Stimulated activated CD4-positive, alpha-beta T cell treated with anti-CD3 and anti-CD28 coated beads, Interleukin-15, amount 100 ng/mL, for 24 hours (primary cell): ENCODE measurements at regions not wholly inside any gene's neighbourhood (a gene's known extent, or its start where the extent isn't known, plus 50 kb on each side); places are given as distances from the start of the nearest gene placed in this dataset.

Source experiments
- DNase-seq: peaks from one replicate; pipeline ENCODE4 v3.0.0-alpha.2; 2020

DNA sequence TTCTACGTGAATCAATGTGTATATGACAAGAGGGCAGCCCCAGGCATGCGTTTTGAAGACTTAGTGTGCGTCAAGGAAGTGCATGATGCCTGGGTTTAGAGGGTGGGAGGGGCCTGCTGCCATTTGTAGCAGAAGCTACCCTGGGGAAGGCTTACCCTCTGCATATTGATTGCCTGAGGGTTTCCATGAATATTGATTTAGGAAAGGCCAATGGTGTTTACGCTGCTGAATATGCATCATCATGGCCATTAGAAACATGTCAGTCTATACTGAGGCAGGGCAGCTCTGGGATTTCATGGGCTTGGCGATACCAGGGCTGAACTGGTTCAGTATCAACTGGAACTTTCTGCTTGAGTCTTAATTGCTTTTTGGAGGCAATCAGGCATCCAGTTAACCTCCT, 259.3 kb downstream of the DCDC2C start:
- no peak for DNase-seq

GRCh38 chr2:3965211-3965610, 261.8 kb downstream of the DCDC2C start:
- DNase-seq = no peak

GRCh38 chr2:3965953-3966352, 262.6 kb downstream of the DCDC2C start:
- no peak for DNase-seq

DNA sequence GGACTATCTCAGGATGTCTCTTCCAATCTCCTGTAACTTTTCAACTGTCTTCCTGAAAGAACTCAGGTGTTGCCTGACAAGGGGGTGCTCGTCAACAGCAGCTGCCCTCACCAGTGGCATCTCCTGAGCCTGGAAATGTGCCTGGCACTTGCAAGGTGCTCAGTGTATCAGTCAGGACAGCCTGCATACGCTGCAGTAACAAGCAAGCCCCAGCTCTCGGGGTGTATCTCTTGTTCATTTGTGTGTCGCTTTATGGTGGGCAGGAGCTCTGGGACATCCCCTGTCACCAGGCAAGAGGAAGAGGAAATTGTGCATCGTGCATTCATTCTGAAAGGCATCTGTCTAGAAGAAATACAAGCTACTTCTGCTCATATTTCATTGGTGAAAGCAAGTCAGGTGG, 263.1 kb downstream of the DCDC2C start:
- no peak for DNase-seq

GRCh38 chr2:3968736-3969135, 265.4 kb downstream of the DCDC2C start:
- no peak for DNase-seq

GRCh38 chr2:3970791-3971651, 267.6 kb downstream of the DCDC2C start:
- DNase-seq = no peak

DNA sequence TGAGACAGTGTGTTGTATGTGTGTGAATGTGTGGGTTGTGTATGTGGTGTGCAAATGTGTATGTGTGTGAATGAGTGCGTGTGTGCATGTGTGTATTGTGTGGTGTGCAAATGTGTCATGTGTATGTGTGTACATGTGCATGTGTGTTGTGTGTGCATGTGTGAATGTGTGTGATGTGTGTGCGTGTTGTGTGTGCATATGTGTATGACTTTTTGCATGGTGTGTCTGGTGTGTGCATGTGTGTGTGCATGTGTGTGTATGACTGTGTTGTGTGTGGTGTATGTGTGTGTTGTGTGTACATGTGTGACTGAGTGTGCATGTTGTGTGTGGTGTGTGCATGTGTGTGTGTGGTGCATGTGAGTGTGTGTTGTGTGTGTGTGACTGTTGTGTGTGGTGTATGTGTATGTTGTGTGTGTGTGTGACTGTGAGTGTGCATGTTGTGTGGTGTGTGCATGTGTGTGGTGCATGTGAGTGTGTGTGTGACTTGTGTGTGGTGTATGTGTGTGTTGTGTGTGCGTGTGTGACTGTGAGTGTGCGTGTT, 268.3 kb downstream of the DCDC2C start:
- DNase-seq = no peak

- no peak for DNase-seq
Measured at GRCh38 chr2:3972377-3972776, 269.0 kb downstream of the DCDC2C start.

DNA sequence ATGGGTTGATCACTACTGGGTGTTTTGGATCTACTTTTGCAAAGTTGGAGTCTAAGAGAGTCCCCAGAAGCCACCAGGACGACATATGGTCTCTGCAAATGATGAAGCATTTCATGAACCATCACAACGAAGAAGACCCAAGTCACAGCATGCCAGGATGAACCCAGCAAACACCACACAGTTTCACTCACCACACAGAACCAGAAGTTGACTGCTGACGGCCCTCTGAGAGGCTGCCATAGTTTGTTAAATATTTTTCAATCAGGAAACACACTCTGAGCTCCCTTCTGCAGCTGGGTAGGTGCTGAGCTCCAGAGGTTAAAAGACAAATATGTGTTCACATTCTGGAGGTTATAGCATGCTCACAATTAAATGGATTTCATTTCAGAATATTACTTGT, 271.4 kb downstream of the DCDC2C start:
- no peak for DNase-seq

- DNase-seq = no peak
Measured at GRCh38 chr2:3981446-3981987, 278.1 kb downstream of the DCDC2C start.

DNA sequence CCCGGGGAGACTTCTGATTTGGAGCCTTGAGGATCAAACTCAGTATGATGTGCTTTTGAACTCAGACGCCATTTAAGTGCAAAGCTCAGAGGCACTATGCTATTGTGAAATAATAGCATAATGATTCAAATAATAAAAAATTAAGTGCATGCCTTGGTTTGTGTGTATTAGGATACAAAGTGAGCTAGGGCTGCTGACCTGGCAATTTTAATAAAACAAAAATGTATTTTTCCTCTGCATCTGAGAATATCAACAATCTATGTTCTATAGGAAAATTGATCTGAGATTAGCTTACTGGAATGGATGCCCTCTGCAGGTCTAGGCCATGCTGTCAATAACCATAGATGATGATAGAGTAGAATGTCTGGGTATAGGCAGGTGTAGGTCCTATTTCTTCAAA, 278.8 kb downstream of the DCDC2C start:
- no peak for DNase-seq

- DNase-seq = no peak
Measured at GRCh38 chr2:3986063-3986462, 282.7 kb downstream of the DCDC2C start.

- DNase-seq = no peak
Measured at GRCh38 chr2:3986530-3987258, 283.3 kb downstream of the DCDC2C start.

DNA sequence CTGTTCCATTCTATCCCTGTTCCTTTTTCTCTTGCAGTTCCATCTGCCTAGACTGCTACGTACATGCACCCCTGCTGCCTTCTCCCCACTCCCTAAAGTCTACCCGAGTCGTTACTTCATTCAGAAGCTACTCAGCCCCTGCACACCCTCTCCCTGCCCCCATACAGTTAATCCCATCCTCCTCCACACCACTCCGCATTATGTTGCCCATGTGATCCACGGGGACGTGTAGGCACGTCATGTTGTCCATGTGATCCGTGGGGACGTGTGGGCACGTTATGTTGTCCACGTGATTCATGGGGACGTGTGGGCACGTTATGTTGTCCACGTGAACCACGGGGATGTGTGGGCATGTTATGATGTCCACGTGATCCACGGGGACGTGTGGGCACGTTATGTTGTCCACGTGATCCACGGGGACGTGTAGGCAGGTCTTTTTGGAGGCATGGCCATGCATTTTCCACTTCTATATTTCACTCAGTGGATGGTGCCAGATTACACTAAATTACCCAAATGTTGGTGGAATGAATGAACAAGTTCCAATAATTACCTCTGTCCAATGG, 299.5 kb downstream of the DCDC2C start:
- no peak for DNase-seq

GRCh38 chr2:4012197-4012596, 308.8 kb downstream of the DCDC2C start:
- DNase-seq = no peak

- DNase-seq = no peak
Measured at GRCh38 chr2:4018535-4018934, 315.2 kb downstream of the DCDC2C start.

- DNase-seq = no peak
Measured at GRCh38 chr2:4020153-4020552, 316.8 kb downstream of the DCDC2C start.

DNA sequence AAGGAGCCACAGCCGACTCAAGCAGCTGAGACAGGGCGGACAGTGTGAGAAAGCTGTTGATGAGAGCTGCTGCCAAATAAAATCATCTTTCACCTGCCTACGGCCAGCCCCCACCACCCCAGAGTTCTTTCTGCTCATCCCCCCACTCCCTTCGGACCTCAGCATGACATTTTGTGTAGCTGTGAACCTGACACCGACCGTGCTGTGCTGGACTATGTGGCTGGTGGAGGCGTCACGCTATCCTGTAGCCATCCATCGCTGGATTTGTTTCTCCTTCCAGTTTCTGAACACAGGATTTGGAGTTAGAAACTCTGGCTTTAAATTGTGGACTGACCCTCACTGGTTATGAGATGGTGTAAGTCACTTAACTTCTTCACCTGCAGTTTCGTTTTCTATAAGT, 317.3 kb downstream of the DCDC2C start:
- no peak for DNase-seq

GRCh38 chr2:4024605-4025004, 321.2 kb downstream of the DCDC2C start:
- DNase-seq = no peak

DNA sequence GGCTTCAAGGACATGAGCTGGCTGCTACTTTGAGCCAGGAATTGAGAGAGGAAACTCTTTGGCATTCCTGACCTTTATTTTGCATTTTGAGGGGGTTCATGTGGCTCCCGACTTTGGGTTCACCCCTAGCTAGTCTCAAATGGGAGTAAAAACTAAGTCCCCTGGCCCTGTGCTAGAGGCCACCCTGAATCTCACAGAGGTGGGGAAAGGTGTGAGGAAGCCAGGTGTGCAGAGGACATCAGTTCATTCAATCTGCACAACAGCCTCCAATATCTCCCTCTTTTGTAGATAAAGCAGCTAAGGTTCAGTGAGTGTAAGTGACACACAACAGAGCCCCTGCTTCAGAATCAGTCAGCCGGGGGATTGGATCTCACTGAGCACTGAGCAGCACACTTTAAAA, 325.7 kb downstream of the DCDC2C start:
- DNase-seq = no peak

- no peak for DNase-seq
Measured at GRCh38 chr2:4039896-4040295, 336.5 kb downstream of the DCDC2C start.

DNA sequence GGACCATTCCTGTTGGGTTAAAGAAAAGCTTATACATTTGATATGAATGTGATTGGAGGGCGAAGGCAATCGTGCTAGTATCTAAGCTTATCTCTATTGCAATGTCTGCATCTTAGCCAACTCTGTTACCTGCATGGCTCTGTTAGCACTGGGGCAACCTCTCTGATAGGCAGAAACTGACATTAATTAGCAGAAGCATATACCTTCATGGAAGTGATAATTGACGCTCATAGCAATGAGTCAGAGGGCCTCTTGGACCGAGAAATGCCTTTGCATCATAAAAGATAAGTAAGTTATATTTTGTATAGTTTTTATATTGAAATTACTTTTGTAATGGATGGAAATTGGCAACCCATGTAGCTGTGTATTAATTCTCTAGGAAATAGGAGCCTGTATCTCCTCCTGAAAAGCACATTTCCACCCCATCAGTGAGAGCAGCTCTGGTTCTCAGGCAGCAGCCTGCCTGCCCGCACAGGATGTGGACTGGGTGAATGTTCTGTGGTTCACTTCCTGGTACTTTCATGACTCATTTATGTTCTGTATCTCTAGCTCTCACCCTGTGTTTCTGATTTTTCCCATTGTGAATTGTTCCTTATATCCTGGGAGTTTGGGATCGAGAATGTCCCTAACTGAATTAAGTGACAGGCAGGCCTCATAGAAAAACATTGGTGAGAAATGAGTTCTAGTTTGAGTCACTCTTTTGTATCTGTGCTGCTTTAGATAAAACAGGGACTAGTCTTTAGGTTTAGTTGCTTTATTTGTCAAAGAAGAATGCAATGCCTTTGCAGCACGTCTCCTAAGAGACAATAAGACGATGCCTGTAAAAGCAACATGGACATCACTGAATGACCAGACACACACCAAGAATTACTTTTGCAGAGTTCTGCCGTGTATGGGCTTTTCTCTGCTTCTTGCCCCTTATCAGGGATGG, 344.9 kb downstream of the DCDC2C start:
- peak; percentile 10 for DNase-seq
